NCI-H2081 treated with DMSO at 0.1 percent for 48 hours (cell line): ENCODE measurements at regions not wholly inside any gene's neighbourhood (a gene's known extent, or its start where the extent isn't known, plus 50 kb on each side); places are given as distances from the start of the nearest gene placed in this dataset.

Experiments
- DNase-seq: peaks from one replicate; lab custom pipeline; 2025; lab: John Stamatoyannopoulos, UW

DNA sequence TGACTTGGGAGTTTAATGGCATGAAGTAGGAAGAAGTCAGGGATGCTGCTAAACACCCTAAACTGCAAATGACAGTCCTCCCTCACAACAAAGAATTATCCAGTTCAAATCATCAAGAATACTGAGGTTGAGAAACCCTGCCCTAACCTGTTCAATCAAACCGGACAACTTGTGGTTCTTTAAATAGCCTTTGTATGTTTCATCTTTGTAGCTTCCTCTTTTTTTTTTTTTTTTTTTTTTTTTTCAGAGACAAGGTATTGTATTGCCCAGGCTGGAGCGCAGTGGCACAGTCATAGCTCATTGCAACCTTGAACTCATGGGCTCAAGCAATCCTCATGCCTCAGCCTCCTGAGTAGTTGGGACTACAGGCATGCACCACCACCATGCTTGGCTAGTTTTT lies 52.5 kb upstream of the TTC29 start:
- DNase-seq = no peak

DNA sequence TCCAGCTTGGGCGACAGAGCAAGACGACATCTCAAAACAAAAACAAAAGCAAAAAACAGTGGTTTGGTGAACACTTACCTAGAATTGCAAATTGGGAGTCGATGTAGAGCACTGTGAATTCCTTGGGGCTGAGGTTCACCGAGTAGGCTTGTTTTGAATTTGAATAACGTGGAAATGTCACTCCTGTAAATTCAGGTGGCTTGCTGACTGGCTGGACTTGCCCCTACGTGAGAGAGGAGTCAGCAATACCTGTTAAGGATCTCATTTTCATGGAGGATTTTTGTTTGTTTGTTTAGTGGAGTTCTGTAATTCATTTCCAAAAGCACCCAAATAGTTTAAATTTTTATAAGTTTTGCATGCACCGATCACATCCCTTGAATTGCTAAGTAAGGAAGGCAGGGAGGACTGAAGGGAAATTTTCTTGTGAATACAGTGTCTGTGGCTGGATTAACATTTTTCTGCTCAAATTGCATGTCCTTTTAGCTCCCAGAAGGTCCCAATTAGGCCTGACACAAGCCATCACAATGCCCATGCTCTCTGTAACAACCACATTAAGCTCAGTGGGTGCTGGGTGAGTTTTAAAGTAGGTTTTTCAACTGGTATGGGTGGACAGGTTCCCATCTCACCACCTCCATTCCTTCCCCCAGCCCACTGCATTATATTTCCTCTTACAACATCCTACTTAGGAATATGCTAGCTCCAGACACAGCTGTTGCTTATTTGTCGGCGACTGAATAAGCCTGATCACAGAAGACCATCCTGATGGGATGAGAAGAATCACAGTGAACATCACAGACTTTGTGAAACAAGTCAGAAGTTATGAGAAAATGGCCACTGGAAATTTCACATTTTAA lies 58.5 kb upstream of the TTC29 start:
- no peak for DNase-seq

DNA sequence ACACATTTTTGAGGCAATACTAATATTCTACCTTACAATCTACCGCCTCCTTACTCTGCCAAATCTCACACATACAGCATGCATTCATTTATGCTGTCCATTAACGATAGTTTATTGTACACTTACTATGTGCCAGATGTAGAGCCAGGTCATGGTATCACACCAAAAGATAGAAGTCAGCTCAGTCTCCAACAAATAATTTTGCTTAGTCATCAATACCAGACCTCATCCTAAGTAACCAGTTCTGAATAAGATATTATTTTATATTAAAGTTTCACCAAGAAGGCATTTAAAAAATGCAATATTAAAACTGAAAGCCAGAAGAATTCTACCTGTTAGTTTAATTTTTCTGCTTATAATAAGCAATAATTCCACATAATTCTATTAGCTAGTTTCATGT lies 60.6 kb upstream of the TTC29 start:
- no peak for DNase-seq

DNA sequence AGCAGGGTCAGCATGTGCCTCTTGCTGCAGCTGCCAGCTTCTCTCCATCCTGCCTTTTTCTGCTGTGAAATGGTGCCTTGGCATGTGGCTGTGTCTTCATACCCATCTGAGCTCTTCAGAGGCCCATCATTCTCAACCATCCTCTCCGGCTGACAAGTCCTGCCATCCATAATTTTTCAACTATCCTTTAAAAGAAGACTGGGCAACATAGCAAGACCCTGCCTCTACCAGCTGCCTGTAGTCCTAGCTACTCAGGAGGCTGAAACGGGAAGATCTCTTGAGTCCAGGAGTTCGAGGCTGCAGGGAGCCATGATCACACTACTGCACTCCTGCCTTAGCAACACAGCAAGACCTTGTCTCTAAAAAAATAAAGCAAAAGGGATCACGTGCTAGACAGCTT lies 64.2 kb upstream of the TTC29 start:
- DNase-seq = no peak

DNA sequence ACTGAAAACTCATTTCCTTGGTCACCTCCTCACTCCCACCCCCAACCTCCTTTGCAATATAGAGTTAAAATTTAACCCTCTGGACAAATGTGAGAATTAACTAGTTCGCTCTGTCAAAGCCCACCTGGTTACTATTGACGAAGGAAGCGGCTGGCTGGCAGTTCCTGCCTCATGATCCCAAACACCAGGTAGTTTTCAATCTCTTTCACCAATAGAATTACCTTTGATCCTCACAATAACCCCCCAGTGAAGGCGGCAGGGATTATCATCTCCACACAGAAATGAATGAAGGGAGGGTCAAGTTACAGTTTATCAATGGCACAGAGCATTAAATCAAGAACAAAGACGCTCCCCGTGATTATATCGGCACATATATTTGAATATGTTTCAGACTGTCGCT lies 65.7 kb upstream of the TTC29 start:
- DNase-seq = no peak

DNA sequence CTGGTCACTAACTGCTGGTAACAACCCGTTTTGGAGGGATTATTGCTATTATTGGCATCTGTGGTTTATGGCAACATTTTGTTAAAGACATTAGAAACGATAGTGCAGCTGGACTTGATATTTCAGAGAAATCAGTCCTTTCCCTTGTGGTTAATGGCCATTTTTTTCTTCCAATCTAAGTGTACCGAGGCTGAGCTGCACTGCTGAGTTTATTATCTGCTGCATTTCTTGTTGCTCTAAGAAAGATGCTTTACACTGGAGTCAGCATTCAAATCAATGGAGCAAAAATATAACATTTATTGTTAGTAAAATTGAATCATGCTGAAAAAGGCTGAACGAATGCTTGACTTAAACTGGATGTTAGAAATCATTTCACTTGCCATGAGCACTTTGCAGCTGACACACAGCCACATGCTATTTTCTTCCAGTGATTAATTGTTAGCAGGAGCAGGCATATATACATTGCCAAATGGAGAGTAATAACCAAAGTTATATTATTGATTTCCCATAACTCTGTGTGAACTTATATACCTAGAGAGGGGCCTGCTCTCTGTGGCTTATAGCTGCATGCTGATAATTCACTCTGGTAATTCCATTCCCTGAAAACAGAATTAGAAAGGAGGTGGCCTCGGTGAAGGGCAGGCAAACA lies 66.5 kb upstream of the TTC29 start:
- DNase-seq = no peak

DNA sequence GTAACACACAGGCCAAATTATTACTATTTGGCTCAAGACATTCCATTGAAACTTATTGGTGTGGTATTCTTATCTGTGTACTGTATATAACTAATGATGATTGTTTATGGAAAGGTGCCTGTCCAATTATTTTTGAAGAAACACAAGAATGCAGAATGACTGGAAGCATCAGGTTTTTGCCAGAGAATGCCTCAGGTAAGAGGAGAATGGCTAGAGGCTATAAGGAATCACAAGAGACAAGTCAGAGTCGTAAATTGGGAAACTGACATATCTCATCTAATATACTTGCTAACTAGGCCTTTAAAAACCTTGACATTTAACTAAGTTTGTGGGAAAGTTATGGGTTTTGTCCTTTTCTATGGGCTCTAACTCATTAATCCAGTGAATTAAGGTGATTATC lies 69.3 kb upstream of the TTC29 start:
- no peak for DNase-seq

DNA sequence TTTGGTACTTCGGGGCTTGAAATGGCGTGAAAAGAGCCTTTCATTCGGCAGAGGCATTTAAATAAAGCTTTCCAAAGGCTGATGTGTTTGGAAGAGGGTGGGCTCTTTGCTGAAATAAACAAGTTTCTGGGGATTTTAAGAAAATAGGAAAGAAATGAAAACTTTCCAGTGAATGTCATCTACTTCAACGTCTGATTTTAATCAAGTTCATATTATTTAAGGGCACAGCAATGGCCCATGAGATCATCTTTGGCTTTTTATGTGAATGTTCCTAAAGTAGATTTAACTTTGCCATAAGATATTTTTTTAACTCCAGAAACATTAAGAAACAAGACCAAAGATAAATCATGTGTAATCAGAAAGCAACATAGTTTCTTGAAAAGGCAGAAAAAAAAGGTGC lies 69.8 kb upstream of the TTC29 start:
- no peak for DNase-seq

DNA sequence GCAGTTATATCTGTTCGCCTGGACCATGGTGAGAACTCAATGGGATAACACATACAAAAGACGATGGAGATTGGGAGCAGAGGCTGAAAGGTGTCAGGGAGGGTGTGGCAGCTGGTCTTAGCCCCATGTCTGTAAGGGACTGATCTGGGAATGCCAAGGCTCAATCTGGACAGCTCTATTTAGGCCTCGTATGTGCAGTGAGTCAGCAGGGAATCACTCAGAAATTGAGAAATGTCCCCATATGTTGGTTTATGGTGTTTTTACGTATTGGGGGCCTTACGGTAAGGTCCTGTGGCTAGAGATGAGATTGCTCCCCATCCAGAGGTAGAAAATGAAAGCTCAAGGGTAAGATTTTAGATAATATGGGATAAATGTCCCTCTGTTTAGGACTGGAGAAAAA lies 71.4 kb upstream of the TTC29 start:
- no peak for DNase-seq

DNA sequence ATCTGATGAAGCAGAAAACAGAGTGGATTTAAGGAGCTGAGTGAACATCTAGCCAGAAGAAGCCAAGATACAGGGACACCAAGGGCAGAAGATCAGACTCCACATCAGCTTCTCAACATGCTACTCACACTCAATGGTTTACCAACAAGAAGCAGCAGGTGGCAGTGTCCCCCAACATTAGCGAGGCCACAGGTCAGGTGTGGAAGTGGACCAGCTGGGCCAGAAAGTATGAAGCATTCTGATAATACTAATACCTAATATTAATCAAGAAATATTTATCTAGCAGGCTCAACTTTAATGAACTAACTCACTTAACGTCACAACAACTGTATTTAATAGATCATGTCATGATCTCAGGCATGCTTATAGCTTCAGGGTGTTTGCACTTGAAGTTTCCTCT lies 73.4 kb upstream of the TTC29 start:
- DNase-seq = no peak

DNA sequence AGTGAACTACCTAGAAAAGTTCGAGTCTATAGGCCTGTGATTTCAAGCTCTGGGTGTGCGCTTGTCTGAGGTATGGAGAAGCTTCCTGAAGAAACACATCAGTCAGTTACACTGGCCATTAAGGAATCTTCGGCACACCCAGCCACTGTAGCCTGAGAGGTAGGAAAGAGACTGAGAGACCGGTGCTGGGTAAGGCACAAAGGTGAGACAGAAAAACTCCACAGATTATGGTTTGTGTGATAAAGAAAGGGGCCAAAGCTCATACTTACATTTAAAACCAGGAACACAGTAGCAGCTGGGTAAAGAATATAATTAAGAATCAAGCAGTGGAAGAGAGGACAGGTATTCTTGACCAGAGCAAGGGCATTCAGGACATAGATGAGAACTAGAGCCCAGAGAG lies 74.8 kb upstream of the TTC29 start:
- no peak for DNase-seq

DNA sequence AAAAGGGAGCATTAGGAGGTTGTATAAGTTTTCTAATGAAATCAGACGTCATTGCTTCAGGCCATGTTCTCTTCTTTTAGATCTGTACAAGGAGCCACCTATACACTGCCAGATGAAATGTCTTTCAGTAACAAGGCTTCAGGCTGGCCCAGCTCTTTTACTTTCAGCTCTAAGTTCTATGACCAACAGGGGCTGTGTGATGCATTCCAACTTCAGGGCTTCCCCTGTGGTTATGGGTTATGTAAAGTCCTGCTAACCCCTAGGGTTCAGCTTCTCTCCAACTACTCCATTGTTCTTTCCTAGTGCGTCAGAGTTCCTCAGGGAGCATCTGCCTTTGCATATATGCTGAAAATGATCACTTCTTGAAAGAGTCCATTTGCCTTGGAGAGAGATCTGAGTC lies 79.4 kb upstream of the TTC29 start:
- DNase-seq = no peak

DNA sequence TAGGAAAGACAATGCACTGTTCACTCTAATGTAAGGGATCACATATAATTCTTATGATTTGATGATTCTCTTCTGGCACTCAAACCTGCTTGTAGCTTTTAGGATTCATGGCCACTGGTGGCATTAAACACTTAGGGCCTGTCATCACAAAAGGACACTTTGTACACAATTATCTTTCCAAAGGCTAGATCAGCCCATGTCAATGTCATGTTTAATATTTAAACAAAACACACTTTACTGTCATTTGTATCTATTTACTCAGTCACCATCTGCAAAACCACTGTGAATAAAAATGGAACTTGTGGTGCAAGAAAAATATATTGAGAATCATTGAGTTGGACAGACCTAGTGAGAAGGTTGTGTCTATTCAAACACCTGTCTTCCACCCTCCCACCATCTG lies 83.6 kb upstream of the TTC29 start:
- peak; percentile 24 for DNase-seq

DNA sequence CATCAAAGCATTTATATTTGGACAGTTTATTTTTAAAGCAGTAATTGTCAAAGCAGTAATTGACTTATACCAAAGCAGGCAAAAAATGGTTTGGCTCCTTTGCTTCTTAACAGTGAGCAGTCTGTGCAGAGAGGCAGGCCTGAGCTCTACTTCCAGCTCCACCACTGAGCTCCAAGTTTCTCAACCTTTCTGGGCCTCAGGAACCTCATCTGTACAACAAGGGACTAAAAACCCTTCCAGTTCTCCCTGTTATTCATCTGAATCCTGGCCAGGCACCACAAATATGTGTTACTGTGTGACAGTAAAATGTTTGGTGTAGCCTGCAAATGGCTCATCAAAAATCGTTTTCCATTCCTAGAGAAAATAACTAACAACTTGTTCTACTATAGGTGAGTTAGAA lies 88.7 kb upstream of the TTC29 start:
- DNase-seq = no peak

DNA sequence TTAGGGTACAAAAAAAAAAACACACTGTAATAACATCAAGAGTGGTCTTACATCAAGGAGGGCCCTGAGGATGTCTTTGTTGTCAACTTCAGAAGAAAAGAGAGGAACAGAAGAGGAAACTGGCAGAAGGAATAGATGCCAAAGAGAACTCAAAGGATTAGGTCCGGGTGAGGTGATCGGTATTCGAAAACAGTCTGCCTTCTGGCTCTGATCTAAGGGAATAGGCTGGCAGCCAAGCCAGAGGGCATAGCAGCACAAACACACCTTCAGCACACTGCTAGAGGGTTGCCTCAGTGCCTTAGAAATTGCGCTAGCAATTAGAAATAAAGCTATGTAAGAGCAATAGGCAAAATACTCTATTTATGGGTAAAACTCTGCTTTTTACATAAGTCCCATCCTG lies 91.4 kb upstream of the TTC29 start:
- no peak for DNase-seq

DNA sequence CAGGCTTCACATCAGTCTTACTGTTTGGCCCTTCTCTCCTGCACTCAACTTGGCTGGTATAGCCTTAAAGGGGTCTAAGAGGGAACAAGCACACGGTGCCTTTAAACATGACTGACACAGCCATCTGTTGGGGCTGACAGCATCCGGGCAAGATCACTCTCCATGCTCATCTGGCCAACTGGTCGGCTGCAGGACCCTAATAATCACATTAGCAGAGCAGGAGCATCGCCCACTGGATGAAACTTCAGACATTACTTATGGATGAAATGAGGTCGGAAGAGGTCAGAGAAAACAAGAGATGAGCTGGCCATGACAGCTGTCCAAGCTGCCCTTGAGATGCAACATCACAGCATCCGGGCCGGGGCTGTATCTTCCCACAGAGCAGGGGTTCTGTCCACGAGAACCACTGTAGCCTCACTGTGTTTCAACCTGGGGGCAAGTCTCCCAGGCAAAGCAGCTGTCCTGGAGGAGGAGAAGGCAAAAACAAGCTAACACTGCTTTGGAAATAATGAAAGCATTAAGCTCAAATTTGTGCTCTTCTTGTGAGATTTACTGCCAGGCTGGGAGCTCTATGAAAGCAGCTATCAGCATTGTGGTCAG lies 94.4 kb upstream of the TTC29 start:
- no peak for DNase-seq

DNA sequence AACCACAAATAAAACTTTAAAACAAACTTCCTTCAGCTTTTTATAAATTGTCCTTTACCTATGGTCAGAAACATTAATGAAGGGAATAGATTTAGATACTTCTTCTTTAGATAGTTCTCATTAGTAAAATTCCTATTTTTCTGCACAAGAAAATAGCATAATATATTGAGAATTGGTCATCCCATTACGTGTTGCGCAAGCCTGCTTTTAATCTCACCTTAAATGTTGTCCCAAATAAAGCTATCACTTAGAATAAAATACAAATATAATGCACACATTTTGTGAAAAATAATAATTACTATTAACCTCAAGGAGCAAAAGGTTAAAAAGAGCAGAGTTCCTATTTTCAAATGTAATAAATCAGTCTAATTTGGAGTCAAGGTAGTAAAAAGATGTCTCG lies 95.2 kb upstream of the TTC29 start:
- no peak for DNase-seq

DNA sequence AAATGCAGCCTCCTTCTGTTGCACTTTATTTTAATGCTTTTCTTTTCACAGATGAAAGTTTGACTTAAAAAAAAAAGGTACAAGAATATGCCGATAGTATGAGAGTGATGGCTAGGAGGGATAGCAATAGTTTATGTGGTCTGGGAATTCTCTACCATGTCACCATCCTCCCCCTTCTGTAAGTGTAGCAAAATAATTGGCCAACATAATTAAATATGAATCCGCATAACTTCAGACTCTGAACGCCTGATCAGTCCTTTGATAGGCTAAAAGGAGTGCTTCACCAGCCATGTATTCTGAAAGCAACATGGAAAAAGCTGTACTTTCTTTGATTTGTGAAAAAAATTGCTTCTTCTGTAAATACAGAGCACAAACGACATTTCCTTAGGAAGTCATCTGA lies 95.7 kb upstream of the TTC29 start:
- no peak for DNase-seq

DNA sequence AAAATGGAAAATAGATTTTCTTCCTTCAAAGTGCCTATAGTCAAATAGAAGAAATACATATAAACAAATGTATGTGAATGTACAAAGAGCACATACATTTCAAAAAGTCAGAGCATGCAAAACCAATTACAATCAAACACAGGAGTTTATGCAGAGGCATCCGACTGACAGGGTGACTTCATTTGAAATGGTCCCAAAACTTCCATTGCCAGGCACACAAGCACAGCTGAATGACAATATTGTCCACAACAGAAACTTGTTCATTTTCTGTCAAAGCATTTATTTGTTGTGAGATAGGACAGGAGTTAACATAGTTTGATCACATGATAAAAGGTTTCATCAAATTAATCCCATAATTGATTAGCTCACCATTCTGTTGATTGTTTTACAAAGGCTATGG lies 96.4 kb upstream of the TTC29 start:
- no peak for DNase-seq

DNA sequence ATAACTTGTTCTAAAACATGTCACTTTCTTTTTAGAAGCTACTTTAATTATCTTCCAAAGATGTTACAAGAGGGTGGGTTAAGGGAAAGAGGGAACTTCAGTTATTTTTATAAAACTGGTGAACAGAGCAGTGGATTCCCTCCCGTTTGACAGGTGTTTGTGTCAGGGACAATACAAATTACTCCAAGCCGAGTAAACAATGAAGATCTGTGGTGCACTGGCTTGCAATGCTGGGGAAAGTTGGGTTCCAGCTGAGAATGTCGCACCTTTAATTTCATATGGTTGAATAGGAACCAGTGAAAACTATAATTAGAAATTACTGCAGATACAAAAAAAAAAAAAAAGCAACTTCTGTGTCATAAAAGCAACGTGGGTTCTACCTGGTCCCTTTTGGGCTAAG lies 98.6 kb upstream of the TTC29 start:
- DNase-seq = no peak

DNA sequence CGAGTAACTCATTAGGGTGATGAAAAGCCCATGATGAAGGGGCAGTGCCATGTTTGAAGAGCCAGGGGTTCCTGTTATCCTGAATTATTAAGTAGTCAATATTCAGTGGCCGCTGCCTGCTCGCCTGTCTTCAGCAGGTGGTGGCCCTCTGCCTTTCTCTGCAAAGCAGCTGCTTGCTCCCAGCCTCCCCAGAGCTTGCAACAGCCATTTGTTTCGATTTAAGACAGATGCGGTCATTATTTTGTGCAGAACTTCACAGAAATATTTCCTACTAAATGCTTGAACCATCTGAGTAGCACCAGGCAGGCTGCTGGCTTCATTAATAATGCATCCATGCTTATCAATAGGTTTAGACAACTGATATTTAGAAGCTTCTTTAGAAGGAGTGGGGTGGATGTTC lies 104.3 kb upstream of the TTC29 start:
- no peak for DNase-seq

DNA sequence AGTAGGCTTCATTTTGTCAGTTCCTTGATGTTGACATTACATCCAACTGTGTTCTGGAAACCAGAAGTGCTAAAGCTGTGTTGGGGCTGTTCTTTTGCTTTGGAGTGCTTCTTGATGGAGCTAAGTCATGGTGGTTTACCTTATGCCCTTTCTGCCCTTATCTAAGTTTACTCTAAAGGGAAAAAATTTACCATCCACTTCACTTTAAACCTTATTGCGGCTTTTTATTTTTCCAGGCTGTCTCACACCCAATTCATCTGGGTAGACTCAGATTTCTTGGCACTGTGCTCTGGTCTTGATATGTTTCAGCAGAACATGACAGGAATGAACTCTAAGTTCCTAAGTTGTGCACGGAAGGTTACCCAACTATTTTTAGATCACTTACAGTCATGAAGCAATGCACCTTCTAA lies 104.7 kb upstream of the TTC29 start:
- DNase-seq = no peak

DNA sequence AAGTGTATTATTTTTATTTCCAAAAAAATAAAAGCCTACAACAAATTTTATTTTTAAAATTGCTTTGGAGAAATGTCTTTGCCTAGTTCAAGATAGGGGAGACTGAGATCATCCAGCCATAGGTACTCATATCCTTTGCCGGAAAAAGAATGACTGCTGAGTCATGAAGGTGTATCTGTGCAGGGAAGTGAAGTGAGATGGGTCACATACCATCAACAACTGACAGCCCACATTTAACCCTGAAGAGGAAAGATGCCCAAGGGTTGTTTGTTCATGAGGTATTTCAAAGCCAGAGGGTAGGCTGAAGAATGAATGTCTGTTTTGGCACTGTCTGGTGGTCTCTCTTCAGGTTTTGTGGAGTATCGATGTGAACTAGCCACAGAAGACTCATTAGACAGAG lies 106.7 kb upstream of the TTC29 start:
- no peak for DNase-seq
